HG02588 (cell line): ENCODE measurements at regions not wholly inside any gene's neighbourhood (a gene's known extent, or its start where the extent isn't known, plus 50 kb on each side); places are given as distances from the start of the nearest gene placed in this dataset.
"Not testable (repeated sequence)": the region's sequence is repeated elsewhere in the genome, so short reads cannot be mapped to it uniquely, and the experiment has no call there.

Experiments
- ATAC-seq: cut with Tn5 transposase; IDR thresholded peaks from one replicate; pipeline ENCODE4 v1.9.1; 2021; ENCODE audit warnings: mild to moderate bottlenecking, moderate library complexity; ENCODE audit not compliant: unreplicated experiment

DNA sequence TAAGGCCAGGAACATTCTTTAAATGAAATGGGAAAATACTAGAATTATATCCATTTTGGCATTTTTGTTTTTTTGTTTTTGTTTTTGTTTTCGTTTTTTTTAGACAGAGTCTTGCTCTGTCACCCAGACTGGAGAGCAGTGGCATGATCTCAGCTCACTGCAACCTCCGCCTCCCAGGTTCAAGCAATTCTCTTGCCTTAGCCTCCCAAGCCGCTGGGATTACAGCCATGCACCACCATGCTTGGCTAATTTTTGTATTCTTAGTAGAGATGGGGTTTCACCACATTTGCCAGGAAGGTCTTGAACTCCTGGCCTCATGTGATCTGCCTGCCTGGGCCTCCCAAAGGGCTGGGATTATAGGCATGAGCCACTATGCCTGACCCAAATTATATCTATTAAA is 520.7 kb upstream of the RORB start:
- not testable (repeated sequence) for ATAC-seq

DNA sequence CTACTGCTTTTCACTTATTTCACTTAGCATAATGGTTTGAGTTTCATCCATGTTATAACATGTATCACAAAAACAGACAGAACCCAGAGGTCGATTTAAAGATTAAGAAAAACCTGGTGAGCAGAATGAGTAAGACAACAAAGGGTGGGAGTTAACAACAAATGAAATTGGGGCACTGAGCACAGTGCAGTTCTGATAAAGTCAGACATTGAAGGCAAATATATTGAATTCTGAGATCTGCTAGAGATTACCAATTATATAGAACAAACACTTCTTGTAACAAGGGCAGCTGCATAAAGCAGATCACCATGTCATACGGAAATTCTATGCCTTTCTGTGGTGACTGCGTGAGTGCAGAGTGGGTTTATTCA is 517.3 kb upstream of the RORB start:
- no peak for ATAC-seq

DNA sequence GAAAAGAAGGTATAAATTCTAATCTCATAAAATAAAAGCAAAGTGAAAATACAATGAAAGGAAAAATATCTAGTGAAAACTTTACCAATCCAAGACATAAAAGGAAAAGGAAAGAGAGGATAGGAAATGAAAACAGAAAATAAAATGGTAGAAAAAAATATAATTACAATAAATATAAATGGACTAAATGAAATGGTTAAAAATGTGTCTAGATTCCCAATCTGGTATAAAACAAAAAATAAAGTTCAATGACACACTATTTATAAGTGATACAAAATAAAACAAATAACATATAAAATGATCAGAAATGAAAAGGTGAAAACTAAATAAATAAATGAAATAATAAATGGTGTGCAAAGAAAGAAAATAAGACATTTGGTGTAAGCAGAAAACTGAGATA is 516.4 kb upstream of the RORB start:
- ATAC-seq, result no peak

DNA sequence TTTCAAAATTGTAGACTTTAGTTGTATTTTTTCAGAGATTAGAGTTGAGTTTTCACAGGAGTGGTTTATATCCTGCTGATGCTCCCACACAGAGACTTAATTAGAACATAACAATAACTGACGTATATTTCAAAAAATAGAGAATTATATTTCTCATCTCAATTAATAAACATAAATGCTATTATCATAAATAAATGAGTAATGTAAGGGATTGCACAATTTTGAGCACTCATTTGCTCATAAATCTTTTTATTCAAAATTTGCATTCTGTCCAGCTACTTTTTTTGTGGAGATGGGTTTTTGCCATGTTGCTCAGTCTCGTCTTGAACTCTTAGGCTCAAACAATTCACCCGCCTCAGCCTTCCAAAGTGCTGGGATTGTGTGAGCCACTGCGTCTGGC is 515.7 kb upstream of the RORB start:
- ATAC-seq, result no peak

DNA sequence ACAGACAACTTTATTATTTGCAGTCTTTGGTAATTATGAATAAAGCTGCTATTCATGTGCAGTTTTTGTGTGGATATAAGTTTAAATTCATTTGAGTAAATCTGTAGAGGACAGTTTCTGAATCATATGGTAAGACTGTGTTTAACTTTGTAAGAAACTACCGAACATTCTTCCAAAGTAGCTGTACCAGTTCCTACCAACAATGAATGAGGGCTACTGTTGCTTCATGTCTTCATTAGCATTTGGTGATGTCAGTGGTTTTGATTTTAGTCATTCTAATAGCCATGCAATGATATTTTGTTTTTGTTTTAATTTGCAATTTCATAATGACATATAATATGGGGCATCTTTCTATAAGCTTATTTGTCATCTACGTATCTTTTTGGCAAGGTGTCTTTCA is 501.3 kb upstream of the RORB start:
- ATAC-seq, result no peak

DNA sequence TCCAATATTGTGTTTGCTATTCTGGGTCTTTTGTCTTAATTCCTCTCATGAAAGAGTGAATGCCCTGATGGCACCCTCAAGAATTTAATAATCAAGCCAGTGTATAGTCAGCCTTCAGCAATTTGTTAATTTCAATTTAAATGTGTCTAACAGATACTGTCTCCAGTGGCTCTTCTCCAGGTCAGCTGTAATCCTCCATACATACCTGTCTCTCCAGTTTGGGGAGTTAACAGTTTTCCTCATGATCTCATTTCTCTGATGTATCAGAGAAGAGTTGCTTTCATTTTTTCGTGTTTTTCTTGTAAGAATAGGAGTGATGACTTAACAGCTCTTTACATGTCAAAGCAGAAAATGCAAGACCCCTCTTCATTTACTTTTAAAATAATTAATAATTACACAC is 500.3 kb upstream of the RORB start:
- ATAC-seq, result no peak

DNA sequence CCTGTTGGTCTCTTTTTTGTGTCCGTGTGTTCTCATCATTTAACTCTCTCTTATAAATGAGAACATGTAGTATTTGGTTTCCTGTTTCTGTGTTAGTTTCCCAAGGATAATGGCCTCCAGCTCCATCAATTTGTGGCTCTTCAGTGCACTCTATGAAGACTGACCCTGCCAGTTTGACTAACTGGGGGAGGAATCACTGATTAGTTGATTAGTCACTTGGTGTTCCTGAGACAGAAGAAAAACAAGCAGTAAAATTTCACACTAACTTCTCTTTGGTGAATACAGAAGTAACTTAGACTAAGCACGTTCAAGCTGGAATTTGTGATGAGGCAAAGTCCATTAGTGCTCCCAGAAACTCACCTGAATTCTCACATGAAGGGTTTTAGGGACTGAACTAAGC is 495.8 kb upstream of the RORB start:
- no peak for ATAC-seq

DNA sequence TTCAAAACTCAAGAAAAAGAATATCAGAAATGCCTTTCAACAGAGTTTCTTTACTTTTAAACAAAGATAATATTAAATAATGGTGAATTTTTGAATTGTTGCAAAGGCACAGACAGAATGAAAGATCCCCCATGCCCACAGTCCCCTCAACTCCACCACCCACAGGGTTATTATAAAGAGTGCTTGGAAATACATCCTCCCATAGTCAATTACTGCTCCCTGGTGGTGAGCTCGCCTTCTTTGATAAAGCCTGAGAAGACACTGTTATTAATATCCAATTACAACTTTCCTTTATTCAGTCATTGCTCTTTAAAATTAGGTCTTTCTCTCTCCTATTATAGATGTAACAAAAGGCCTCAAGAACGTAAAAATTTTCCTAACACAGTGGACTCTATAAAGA is 490.2 kb upstream of the RORB start:
- no peak for ATAC-seq

DNA sequence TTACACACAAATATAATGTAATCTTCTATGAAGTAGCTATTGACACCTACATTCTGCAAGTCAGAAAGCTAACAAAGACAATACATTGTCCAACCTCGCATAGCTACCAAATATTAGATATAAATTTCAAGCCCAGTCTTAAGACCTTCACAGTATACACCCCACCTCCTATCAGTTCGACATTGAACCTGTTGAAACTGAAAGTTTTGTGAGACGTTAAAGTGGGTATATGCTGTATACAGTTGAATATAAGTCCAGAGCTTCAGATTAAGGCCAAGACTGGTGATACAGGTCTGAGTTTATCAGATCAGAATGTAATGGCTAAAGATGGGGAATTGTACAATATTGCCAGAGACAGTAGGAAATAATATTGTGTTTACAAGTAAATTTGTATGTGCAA is 489.3 kb upstream of the RORB start:
- ATAC-seq, result no peak

DNA sequence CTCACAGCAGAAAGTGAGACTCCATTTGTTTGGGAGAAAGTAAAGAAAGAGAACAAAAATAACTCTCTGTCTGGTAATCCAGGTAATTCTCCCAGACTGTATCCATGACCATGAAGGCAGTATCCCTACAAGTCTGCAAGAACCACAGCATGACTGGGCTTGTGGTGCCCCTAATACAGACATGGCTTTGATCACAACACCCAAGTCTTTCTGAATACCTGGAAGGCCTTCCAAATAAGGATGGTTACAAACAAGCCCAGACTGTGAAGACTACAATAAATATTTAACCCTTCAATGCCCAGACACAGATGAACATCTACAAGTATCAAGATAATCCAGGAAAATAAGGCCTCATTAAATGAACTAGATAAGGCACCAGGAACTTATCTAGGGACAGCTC is 481.1 kb upstream of the RORB start:
- ATAC-seq, result no peak

DNA sequence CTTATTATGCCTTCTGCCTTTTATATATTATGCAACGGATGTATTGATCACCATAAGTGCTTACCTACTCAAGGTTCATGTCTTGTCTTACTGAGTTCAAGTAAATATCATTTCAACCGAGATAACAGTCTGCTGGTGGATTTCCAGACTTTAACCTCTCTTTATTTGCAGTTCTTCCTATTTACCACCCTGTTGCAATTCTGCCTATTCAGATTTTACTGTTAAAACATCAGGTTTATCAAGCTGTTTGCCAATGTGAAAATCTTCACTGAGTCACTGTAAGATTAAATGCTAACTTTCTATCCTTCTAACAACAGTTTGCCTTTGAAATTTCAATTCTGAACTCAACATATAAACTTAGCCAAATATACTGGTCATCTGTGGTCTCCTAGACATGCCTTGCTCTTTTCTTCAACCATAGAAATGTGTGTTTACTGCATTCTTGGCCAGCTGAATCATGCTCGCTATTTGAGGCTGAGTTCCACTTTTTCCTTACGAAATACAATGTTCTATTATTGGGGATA is 471.7 kb upstream of the RORB start:
- no peak for ATAC-seq

DNA sequence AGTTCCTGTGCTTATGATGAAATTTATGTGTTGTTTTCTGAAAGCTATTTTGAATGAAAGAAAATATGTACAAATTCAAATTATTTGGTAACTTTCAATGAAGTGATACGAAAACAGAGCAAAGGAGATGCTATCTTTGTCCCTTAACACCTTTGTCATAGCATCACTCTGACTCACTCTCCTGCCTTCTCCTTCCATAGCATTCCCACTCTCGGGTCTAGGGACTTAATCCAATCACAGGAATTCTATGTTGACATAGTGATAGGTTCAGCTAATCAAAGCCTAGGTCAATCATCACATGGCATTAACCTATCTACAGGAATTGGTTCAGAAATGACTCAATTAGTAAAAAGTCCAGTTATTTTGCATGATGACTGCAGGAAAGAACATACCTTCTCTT is 464.7 kb upstream of the RORB start:
- no peak for ATAC-seq

DNA sequence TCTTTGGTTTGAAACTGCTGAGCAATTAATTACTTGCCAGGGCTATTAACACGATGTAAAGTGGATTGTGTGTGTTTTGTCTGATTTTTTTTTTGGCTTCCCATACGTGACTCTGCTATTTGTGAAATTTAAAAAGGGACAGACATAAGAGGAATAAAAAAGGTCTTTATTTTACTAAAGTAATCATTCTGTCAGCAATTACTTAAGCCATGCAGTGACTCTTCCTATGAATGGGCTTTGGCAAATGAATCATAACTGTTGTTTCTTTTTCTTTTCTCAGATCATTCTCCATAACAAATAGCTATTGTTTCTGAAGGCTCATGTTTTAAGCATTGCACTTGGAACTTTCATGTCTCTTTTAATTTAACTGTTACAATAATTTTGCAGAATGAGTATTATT is 461.3 kb upstream of the RORB start:
- ATAC-seq, result no peak

DNA sequence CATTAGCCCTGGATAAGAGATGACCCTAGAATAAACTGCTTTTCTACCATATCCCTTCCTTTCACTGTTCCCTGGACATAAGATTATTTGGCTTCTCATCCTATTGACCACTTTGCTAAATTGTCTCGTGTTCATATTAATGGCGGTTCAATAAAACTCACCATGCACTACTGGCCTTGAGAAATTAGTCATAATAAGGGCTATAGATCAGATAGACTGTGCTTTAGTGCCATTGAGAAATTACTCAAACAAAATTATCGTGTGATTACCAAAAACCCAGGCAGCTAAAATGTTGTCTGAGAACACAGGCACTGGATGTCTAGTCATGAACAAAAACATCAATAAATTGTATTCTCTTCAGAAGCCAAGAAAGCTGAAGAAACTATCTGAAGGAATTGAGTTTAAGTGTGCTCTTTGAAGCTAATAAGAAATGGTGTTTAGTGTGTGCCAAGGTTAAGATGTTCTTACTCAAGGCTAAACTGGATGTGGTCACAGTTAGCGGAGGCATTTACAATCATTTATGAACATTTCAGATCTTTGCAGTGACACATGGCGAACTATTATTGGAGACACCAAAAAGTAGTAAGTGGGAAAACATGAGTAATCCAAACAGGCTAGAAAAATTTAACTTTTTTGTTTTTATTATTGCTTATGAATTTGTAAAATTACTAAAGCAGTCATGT is 460.4 kb upstream of the RORB start:
- peak; percentile 78 for ATAC-seq

DNA sequence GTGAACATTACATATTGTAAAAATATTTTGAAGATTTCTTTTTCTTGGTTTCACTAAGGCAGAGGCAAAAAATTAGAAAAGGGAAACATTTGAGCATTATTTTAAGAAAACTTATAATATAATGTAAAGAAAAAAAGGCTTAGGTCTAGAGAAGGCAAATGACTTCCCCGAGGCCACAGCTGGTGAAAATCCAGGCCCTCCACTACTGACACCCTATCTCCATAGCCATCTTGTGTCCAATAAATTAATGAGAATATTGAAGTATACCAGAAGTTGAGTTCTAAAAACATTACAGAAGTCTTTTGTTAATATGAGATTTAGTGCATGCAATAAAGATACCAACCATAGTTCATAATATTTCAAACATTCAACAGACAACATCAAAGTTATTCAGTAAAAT is 459.9 kb upstream of the RORB start:
- no peak for ATAC-seq

DNA sequence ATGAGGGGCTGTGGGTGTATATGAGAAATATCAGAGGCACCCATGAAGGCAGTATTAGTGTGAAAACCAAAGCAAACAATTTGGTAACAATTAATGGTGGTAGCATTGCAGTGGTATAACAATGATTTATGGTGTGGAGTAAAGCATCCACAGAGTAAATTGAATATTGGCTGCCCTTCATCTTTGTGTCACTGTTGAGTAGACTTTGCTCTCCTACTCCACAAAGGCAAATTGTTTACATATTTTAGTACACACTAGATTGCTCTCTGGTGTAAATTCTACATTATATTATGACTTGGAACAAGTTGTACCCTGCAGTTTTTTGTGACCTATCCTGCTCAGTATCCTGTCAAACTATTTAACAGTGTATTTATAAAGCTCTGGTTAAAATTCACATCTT is 455.5 kb upstream of the RORB start:
- ATAC-seq, result no peak

DNA sequence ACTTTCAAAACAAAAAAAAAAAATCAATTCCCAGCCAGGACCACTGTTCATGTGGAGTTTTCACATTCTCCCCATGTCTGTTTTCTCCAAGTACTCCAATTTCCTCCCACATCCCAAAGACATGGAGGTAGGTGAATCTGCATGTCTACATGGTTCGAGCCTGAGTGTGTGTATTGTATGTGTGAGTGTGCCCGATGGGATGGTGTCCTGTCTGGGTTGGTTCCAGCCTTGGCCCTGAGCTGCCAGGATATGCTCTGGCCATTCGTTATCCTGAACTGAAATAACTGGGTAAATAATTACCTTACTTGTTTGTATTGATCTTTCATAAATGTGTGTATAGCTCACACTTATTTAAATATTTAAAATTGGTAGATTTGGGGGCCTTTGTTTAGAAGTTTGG is 452.3 kb upstream of the RORB start:
- ATAC-seq, result no peak

DNA sequence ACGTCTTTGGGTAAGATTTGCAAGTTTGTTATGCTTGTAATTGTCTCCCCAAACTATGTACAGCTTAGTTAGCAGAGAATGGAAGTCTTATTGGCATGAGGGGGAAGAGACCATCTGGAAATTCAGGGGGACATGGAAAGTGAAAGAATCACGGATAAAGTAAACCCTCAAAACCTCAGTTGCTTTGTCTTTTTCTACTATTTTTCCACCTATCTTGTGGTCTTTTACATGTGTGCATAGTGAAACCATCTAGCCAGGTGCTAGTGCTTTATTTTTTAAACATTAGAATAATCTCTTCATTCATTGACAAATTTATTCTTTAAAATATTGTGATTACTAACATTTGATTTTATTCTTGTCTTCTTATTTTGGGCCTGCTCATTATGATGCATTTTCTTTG is 441.1 kb upstream of the RORB start:
- ATAC-seq, result no peak

DNA sequence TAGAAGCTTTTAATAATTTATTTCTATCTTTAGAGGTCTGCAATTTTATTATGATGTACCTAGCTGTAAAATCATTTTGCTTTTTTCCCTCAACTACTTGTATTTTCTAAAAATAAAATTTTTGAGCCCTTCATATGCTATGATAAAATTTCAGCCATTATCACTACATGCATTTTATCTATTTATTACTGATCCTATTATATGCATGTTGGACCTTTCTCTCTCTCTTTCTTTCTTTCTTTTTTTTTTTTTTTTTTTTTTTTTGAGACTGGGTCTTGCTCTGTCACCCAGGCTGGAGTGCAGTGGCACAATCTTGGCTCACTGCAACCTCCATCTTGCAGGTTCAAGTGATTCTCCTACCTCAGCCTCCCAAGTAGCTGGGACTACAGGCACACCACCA is 440.1 kb upstream of the RORB start:
- not testable (repeated sequence) for ATAC-seq

DNA sequence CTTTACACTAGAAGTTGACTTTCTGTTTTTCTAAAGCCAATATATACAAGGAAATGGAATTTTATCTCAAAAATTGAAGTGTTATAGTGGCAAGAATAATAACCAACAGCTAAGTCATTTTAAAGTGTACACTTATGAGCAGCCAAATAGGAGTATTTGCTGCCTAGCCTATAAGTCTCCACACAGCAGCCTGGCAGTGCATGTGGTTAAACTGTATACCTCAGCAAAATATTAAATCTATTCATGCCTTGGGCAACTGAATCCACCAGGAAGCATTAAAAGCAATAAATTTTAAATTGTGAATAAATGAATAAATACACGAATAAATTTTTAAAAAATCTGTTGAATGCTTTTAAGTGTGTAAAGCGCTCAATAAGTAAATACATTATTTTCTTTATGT is 432.4 kb upstream of the RORB start:
- ATAC-seq, result no peak

DNA sequence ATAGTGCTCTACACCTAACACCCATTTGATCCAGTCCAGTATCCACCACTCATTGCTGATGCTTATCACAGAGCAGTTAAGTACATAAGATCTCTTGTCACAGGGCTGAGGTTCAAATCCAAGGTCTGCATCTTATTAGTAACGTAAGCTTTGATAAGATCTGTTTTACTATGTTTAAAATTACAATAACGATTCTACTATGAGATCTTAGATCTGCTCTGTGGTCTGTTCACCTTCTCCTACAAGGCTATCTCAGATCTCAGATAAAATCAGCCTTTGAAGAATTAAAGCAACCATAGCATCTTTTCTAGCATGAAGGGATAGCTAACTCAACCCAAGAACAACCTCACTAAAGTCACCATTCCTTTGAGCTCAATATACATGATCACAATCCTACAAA is 431.0 kb upstream of the RORB start:
- no peak for ATAC-seq

DNA sequence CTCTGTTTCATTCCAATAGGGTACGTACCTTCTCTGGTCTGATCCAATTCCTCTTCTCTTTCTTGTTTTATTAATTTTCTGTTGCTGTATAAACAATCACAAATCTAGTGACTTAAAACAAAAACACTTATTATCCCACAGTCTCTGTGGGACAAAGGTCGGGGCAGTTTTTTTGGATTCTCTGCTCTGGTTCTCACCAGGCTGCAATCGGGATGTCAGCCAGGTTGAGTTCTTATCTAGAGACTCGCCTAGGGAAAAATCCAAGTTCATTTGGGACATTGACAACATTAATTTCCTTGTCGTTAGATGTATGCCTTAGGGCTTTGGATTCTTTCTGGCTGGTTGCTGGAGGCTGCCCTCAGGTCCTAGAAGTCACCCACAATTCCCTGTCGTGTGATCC is 430.5 kb upstream of the RORB start:
- no peak for ATAC-seq

DNA sequence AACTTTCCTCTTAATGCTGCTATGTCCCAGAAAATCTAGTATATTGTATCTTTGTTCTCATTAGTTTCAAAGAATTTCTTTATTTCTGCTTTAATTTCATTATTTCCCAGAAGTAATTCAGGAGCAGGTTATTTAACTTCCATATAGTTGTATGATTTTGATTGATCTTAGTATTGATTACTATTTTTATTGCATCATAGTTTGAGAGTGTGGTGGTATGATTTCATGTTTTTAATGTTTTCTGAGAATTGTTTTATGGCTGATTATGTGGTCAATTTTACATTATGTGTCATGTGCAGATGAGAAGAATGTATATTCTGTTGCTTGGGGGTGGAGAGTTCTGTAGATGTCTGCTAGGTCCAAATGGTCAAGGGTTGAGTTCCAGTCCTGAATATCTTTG is 425.6 kb upstream of the RORB start:
- no peak for ATAC-seq
